ENCODE measurements at regions not wholly inside any gene's neighbourhood (a gene's known extent, or its start where the extent isn't known, plus 50 kb on each side); places are given as distances from the start of the nearest gene placed in this dataset.

- DNase-seq (ENCODE audit: low spot score), result no peak
- no peak overlapping the region for H2AFZ ChIP-seq
- no peaks in the 10 kb centered on the region for H3K27me3 ChIP-seq
- WGBS (ENCODE audit: low lambda C conversion rate, missing lambda C conversion rate), result 96% methylated on average over 7 of the region's 7 CpGs
- no peaks in the 10 kb centered on the region for H3K9me3 ChIP-seq (ENCODE audit: low read depth)
- H3K36me3 ChIP-seq (replicated peaks; ENCODE audit: insufficient read depth, low read depth), result no peaks in the 10 kb centered on the region
- TF ChIP-seq EZH2 (IDR thresholded peaks at IDR 0.05; ENCODE audit: borderline replicate concordance) (no peak), EZH2phosphoT487 (IDR thresholded peaks at IDR 0.05; ENCODE audit: low read depth, severe bottlenecking, unreplicated experiment) (no peak), CTCF (IDR thresholded peaks at IDR 0.05; ENCODE audit: poor library complexity) (no peak)
- no peaks in the 10 kb centered on the region for H3K9me2 ChIP-seq (replicated peaks; ENCODE audit: insufficient read depth)
- H3K4me2 ChIP-seq, result no peak overlapping the region
- peak overlapping the region; percentile 7 for H3K27ac ChIP-seq
- H3K4me3 ChIP-seq, result no peak overlapping the region
- H3K79me2 ChIP-seq, result no peaks in the 10 kb centered on the region
- H4K20me1 ChIP-seq (ENCODE audit: insufficient read depth, poor library complexity, severe bottlenecking), result no peaks in the 10 kb centered on the region
- H3K4me1 ChIP-seq (ENCODE audit: insufficient read depth), result peaks cover 8% of the 10 kb centered on the region
These were observed 400.5 kb upstream of the CDH11 start for GRCh38 chr16:65522412-65522811.

GRCh38 chr16:65521633-65522328, 399.9 kb upstream of the CDH11 start:
- H3K4me1 ChIP-seq (ENCODE audit: insufficient read depth), result peaks cover 8% of the 10 kb centered on the region
- DNase-seq (ENCODE audit: low spot score), result no peak
- H3K9me3 ChIP-seq (ENCODE audit: low read depth), result no peaks in the 10 kb centered on the region
- peak overlapping the region; percentile 47 for H2AFZ ChIP-seq
- no peaks in the 10 kb centered on the region for H3K27me3 ChIP-seq
- no peak for TF ChIP-seq CTCF (IDR thresholded peaks at IDR 0.05; ENCODE audit: poor library complexity)
- TF ChIP-seq EZH2 (IDR thresholded peaks at IDR 0.05; ENCODE audit: borderline replicate concordance), result no peak
- no peak for TF ChIP-seq EZH2phosphoT487 (IDR thresholded peaks at IDR 0.05; ENCODE audit: low read depth, severe bottlenecking, unreplicated experiment)
- no peaks in the 10 kb centered on the region for H3K36me3 ChIP-seq (replicated peaks; ENCODE audit: insufficient read depth, low read depth)
- H3K9me2 ChIP-seq (replicated peaks; ENCODE audit: insufficient read depth), result no peaks in the 10 kb centered on the region
- peak overlapping the region; percentile 7 for H3K27ac ChIP-seq
- 32% methylated on average over 10 of the region's 10 CpGs for WGBS (ENCODE audit: low lambda C conversion rate, missing lambda C conversion rate)
- peak overlapping the region; percentile 10 for H3K4me2 ChIP-seq
- no peaks in the 10 kb centered on the region for H4K20me1 ChIP-seq (ENCODE audit: insufficient read depth, poor library complexity, severe bottlenecking)
- no peak overlapping the region for H3K4me3 ChIP-seq
- H3K79me2 ChIP-seq, result no peaks in the 10 kb centered on the region

- H3K27me3 ChIP-seq, result no peaks in the 10 kb centered on the region
- H3K36me3 ChIP-seq (replicated peaks; ENCODE audit: insufficient read depth, low read depth), result no peaks in the 10 kb centered on the region
- no peaks in the 10 kb centered on the region for H4K20me1 ChIP-seq (ENCODE audit: insufficient read depth, poor library complexity, severe bottlenecking)
- H3K9me3 ChIP-seq (ENCODE audit: low read depth), result no peaks in the 10 kb centered on the region
- H3K4me2 ChIP-seq, result no peak overlapping the region
- TF ChIP-seq EZH2phosphoT487 (IDR thresholded peaks at IDR 0.05; ENCODE audit: low read depth, severe bottlenecking, unreplicated experiment) (no peak), CTCF (IDR thresholded peaks at IDR 0.05; ENCODE audit: poor library complexity) (no peak), EZH2 (IDR thresholded peaks at IDR 0.05; ENCODE audit: borderline replicate concordance) (no peak)
- no peaks in the 10 kb centered on the region for H3K9me2 ChIP-seq (replicated peaks; ENCODE audit: insufficient read depth)
- peaks cover 5% of the 10 kb centered on the region for H3K4me1 ChIP-seq (ENCODE audit: insufficient read depth)
- 95% methylated on average over 1 of the region's 1 CpG for WGBS (ENCODE audit: low lambda C conversion rate, missing lambda C conversion rate)
- H3K27ac ChIP-seq, result no peak overlapping the region
- no peaks in the 10 kb centered on the region for H3K79me2 ChIP-seq
- no peak overlapping the region for H3K4me3 ChIP-seq
- no peak for DNase-seq (ENCODE audit: low spot score)
- H2AFZ ChIP-seq, result no peak overlapping the region
These were observed 397.5 kb upstream of the CDH11 start for GRCh38 chr16:65519402-65519801.
